HL-60 (cell line): ENCODE measurements at regions not wholly inside any gene's neighbourhood (a gene's known extent, or its start where the extent isn't known, plus 50 kb on each side); places are given as distances from the start of the nearest gene placed in this dataset.

Experiments
- DNase-seq, 2 experiments: peaks; one replicate each; pipeline ENCODE4 v3.0.0-alpha.2; 2010 to 2020; ENCODE audit warnings: low read depth in 1 of 2, low spot score in 1 of 2
- H3K27ac ChIP-seq: fragments of 250-450 bp; sonication (Bioruptor Pico); replicated peaks from 2 replicates; pipeline ENCODE4 v1.5.1; 2020; ENCODE audit warnings: mild to moderate bottlenecking, moderate library complexity
- H3K27me3 ChIP-seq: fragments of 250-450 bp; sonication (Bioruptor Pico); 2 replicates; pipeline ENCODE4 v1.5.1; 2021; ENCODE audit warnings: mild to moderate bottlenecking, moderate library complexity; ENCODE audit not compliant: insufficient read depth, poor library complexity, severe bottlenecking
- H3K4me3 ChIP-seq: replicated peaks from 2 replicates; pipeline ENCODE4 v1.5.1; 2011; ENCODE audit warnings: mild to moderate bottlenecking, control low read depth, low read length; ENCODE audit not compliant: insufficient read depth
- CTCF ChIP-seq: IDR thresholded peaks from one replicate; pipeline ENCODE4 v1.5.1; 2011; ENCODE audit warnings: low read length, control low read depth, inconsistent platforms; ENCODE audit not compliant: insufficient read depth
- GABPA ChIP-seq: IDR thresholded peaks from 2 replicates; pipeline ENCODE4 v1.6.1; 2012; ENCODE audit warnings: low read depth
- POLR2AphosphoS5 ChIP-seq: IDR thresholded peaks from 2 replicates; pipeline ENCODE4 v1.6.1; 2012; ENCODE audit warnings: low read depth
- SPI1 ChIP-seq: IDR thresholded peaks from 2 replicates; pipeline ENCODE4 v1.6.1; 2012; ENCODE audit warnings: low read depth, mild to moderate bottlenecking, borderline replicate concordance
- TF ChIP-seq, protein P1 (sequence below): IDR thresholded peaks from 2 replicates; pipeline ENCODE4 v1.6.1; 2012; ENCODE audit warnings: low read depth; ENCODE audit not compliant: insufficient replicate concordance

DNA sequence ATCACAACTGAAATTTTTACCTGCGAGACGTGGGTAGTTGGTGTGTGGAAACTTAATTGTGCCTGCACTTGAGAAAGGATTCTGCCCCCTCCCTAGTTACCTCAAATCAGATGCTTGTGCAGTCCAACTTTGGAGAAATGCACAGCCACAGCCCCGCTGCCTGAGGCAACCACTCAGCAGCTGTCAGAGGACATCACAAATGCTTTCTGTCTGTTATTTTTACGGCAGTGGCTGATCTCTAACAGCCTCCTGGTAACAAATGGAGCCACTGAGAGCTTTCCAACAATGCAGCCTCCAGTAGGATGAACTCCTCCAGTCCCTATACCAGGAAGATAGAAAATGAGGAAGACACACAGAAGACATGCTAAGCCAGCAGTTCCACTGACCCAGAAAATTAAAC lies 712.2 kb upstream of the GHITM start:
- no peak overlapping the region for H3K4me3 ChIP-seq
- TF ChIP-seq SPI1 = no peak
- no peak overlapping the region for H3K27ac ChIP-seq
- H3K27me3 ChIP-seq = no peaks in the 10 kb centered on the region
- no peak for DNase-seq

DNA sequence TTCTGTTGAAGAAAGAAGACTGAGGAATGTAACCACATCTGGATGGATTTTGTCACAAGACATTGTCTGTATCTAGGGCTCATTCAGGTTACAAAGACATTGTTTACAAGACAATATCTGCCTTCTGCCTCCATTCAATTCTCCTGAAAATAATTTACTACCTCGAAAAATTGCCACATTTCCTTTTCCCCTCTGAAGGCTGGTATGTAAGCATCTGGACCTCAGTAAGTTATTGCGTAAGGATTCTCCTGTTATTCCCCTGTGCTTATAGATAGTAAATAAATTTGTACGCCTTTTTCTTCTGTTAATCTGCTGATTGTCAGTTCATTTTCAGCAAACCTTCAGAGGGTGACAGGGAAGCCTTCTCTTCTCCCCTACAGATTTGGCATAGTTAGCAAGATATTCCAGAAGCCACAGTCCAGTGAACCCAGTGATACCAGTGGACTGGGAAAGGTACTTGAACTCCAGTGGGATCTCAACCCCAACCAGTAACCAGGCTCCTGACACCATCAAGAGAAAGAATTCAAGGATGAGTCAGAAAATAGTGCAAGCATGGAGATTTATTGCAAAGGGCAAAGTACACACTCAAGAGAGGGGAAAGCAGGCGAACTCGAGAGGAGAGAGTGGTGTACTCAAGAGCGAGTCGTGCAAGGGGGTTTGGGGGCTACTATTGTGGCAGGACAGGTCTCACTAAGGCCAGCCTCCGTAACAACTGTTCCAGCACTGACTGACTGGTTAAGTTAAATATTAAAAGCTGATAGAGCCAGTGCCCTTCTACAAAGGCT lies 706.9 kb upstream of the GHITM start:
- H3K27me3 ChIP-seq = no peaks in the 10 kb centered on the region
- no peak for DNase-seq
- H3K27ac ChIP-seq = no peak overlapping the region
- no peak overlapping the region for H3K4me3 ChIP-seq
- TF ChIP-seq, protein P1, sequence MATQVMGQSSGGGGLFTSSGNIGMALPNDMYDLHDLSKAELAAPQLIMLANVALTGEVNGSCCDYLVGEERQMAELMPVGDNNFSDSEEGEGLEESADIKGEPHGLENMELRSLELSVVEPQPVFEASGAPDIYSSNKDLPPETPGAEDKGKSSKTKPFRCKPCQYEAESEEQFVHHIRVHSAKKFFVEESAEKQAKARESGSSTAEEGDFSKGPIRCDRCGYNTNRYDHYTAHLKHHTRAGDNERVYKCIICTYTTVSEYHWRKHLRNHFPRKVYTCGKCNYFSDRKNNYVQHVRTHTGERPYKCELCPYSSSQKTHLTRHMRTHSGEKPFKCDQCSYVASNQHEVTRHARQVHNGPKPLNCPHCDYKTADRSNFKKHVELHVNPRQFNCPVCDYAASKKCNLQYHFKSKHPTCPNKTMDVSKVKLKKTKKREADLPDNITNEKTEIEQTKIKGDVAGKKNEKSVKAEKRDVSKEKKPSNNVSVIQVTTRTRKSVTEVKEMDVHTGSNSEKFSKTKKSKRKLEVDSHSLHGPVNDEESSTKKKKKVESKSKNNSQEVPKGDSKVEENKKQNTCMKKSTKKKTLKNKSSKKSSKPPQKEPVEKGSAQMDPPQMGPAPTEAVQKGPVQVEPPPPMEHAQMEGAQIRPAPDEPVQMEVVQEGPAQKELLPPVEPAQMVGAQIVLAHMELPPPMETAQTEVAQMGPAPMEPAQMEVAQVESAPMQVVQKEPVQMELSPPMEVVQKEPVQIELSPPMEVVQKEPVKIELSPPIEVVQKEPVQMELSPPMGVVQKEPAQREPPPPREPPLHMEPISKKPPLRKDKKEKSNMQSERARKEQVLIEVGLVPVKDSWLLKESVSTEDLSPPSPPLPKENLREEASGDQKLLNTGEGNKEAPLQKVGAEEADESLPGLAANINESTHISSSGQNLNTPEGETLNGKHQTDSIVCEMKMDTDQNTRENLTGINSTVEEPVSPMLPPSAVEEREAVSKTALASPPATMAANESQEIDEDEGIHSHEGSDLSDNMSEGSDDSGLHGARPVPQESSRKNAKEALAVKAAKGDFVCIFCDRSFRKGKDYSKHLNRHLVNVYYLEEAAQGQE = no peak
- TF ChIP-seq CTCF = no peak
- TF ChIP-seq SPI1 = no peak
- TF ChIP-seq POLR2AphosphoS5 = no peak
- TF ChIP-seq GABPA = no peak

DNA sequence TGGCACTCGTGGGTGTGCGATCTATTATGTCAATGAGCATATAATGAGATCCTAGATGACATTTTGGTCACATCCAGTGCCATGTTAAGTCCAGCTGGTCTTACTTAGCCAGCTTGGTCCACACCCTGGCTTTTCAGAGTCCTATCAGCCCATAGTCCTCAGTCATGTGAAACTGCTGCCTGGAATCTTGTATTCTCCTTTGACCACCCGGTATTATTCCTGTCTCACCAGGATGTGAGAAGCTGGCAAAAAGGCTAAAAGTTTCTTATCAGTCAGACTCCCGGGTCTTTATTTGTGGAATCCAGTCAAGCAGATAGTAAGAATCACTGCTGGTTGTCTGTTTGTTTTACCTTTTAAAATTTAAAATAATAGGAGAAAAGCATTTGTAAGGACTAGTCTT lies 705.6 kb upstream of the GHITM start:
- no peak overlapping the region for H3K27ac ChIP-seq

More for the DNA sequence above, 705.6 kb upstream of the GHITM start:
- H3K27me3 ChIP-seq = no peaks in the 10 kb centered on the region
- DNase-seq = no peak
- no peak for TF ChIP-seq GABPA
- no peak for TF ChIP-seq POLR2AphosphoS5
- TF ChIP-seq, protein P1 = no peak
- no peak for TF ChIP-seq SPI1
- TF ChIP-seq CTCF = no peak
- no peak overlapping the region for H3K4me3 ChIP-seq
